ENCODE measurements at regions not wholly inside any gene's neighbourhood (a gene's known extent, or its start where the extent isn't known, plus 50 kb on each side); places are given as distances from the start of the nearest gene placed in this dataset.

- TF ChIP-seq EZH2 (IDR thresholded peaks at IDR 0.05): no peak
- TF ChIP-seq POLR2AphosphoS5 (IDR thresholded peaks at IDR 0.05; ENCODE audit: borderline replicate concordance, low read depth, low read length): no peak
- no peak for TF ChIP-seq FOXP2 (optimal IDR thresholded peaks at IDR 0.05; ENCODE audit: control extremely low read depth, extremely low read length, insufficient read depth)
Observed at GRCh38 chr14:27008187-27008586, 410.4 kb upstream of the NOVA1 start.
